Esophagus squamous epithelium (tissue), 5 donors: ENCODE measurements at regions not wholly inside any gene's neighbourhood (a gene's known extent, or its start where the extent isn't known, plus 50 kb on each side); places are given as distances from the start of the nearest gene placed in this dataset.

Experiments used
- DNase-seq: peaks from one replicate; lab custom pipeline; 2025; lab: John Stamatoyannopoulos, UW
- H3K27ac ChIP-seq, 4 donors: fragments of 200-600 bp; sonication (generic); one replicate each; pipeline ENCODE4 v1.5.1; 2016 to 2019; ENCODE audit warnings: mild to moderate bottlenecking in 1 of 4
- H3K27me3 ChIP-seq, 4 donors: fragments of 200-600 bp; sonication (generic); 1 replicate in 3 of 4; 2 replicates in 1 of 4; pipeline versions ENCODE4 v1.5.1 to v1.6.0; 2017 to 2021; ENCODE audit warnings: antibody characterized with exemption in 1 of 4
- H3K36me3 ChIP-seq, 3 donors: fragments of 200-600 bp; sonication (generic); one replicate each; pipeline ENCODE4 v1.5.1; 2016 to 2019
- H3K4me1 ChIP-seq, 3 donors: fragments of 200-600 bp; sonication (generic); one replicate each; pipeline ENCODE4 v1.5.1; 2017 to 2019
- H3K4me3 ChIP-seq, 4 donors: fragments of 200-600 bp; sonication (generic); 1 replicate in 3 of 4; 2 replicates in 1 of 4; pipeline ENCODE4 v1.5.1; 2016 to 2019; ENCODE audit warnings: mild to moderate bottlenecking in 2 of 4, moderate library complexity in 1 of 4
- H3K9me3 ChIP-seq, 3 donors: fragments of 200-600 bp; sonication (generic); one replicate each; pipeline ENCODE4 v1.5.1; 2016 to 2019
- CTCF ChIP-seq, 6 experiments: fragments of 450-650 bp in 4 of 6; fragments of 200-600 bp in 2 of 6; sonication (generic) in 2 of 6; IDR thresholded peaks; one replicate each; pipeline ENCODE4 v1.5.1; 2016 to 2019; ENCODE audit warnings: antibody characterized with exemption in 6 of 6, mild to moderate bottlenecking in 4 of 6, moderate library complexity in 4 of 6
- POLR2A ChIP-seq, 4 donors: fragments of 450-650 bp; IDR thresholded peaks; one replicate each; pipeline ENCODE4 v1.6.1; 2017; ENCODE audit warnings: antibody characterized with exemption in 4 of 4, mild to moderate bottlenecking in 4 of 4, moderate library complexity in 3 of 4
- WGBS, 2 donors: methylation state at CpG; one replicate each; pipeline ENCODE4 v1.1.5; 2018; 5-methylcytosine and 5-hydroxymethylcytosine counted together
- intact Hi-C: fragments of 100-400 bp; cut with DNase I; formaldehyde crosslinking; loops from one replicate; pipeline ENCODE4 v1.15.0; 2022
- donor health status: DM: yes; HTN: yes; CAD: no.

- Histone ChIP-seq H3K27me3 (no peaks in the 10 kb centered on the region), H3K27ac (no peak overlapping the region), H3K4me3 (no peak overlapping the region), H3K36me3 (no peaks in the 10 kb centered on the region), H3K4me1 (no peaks in the 10 kb centered on the region), H3K9me3 (no peaks in the 10 kb centered on the region)
- DNase-seq: no peak
- 42 to 69% methylated on average over 1 of the region's 1 CpG for WGBS, 2 donors
- intact Hi-C loops: no loop called here
- no peak for TF ChIP-seq POLR2A (IDR thresholded peaks at IDR 0.05)
- TF ChIP-seq CTCF (IDR thresholded peaks at IDR 0.05): no peak
These were observed 155.1 kb downstream of the MAT2B start for GRCh38 chr5:163660486-163660885.

GRCh38 chr5:163661360-163661759, 155.9 kb downstream of the MAT2B start:
- no peaks in the 10 kb centered on the region for H3K9me3 ChIP-seq
- WGBS, 2 donors: 60 to 80% methylated on average over 1 of the region's 1 CpG
- intact Hi-C loops: no loop called here
- no peaks in the 10 kb centered on the region for H3K4me1 ChIP-seq
- no peak overlapping the region for H3K27ac ChIP-seq
- no peak for TF ChIP-seq CTCF (IDR thresholded peaks at IDR 0.05)
- TF ChIP-seq POLR2A (IDR thresholded peaks at IDR 0.05): no peak
- no peak overlapping the region for H3K4me3 ChIP-seq
- no peaks in the 10 kb centered on the region for H3K36me3 ChIP-seq
- no peak for DNase-seq
- H3K27me3 ChIP-seq: no peaks in the 10 kb centered on the region

GRCh38 chr5:163670036-163670435, 164.6 kb downstream of the MAT2B start:
- no peak for DNase-seq
- Histone ChIP-seq H3K27ac (no peak overlapping the region), H3K4me1 (no peaks in the 10 kb centered on the region), H3K9me3 (no peaks in the 10 kb centered on the region), H3K27me3 (no peaks in the 10 kb centered on the region), H3K36me3 (no peaks in the 10 kb centered on the region), H3K4me3 (no peak overlapping the region)
- TF ChIP-seq POLR2A (IDR thresholded peaks at IDR 0.05): no peak
- TF ChIP-seq CTCF (IDR thresholded peaks at IDR 0.05): no peak
- intact Hi-C loops: no loop called here

- DNase-seq: no peak
- TF ChIP-seq CTCF (IDR thresholded peaks at IDR 0.05): no peak
- TF ChIP-seq POLR2A (IDR thresholded peaks at IDR 0.05): no peak
- Histone ChIP-seq H3K4me1 (no peaks in the 10 kb centered on the region), H3K9me3 (no peaks in the 10 kb centered on the region), H3K36me3 (no peaks in the 10 kb centered on the region), H3K4me3 (no peak overlapping the region), H3K27ac (no peak overlapping the region), H3K27me3 (no peaks in the 10 kb centered on the region)
- intact Hi-C loops: no loop called here
- WGBS, 2 donors: 74 to 88% methylated on average over 2 of the region's 2 CpGs
These were observed 171.7 kb downstream of the MAT2B start for GRCh38 chr5:163677092-163677491.

GRCh38 chr5:163682234-163682633, 176.8 kb downstream of the MAT2B start:
- Histone ChIP-seq H3K27ac (no peak overlapping the region), H3K9me3 (no peaks in the 10 kb centered on the region), H3K27me3 (no peaks in the 10 kb centered on the region), H3K4me3 (no peak overlapping the region), H3K36me3 (no peaks in the 10 kb centered on the region), H3K4me1 (no peaks in the 10 kb centered on the region)
- intact Hi-C loops: no loop called here
- no peak for TF ChIP-seq POLR2A (IDR thresholded peaks at IDR 0.05)
- TF ChIP-seq CTCF (IDR thresholded peaks at IDR 0.05): no peak
- WGBS, 2 donors: 8 to 30% methylated on average over 1 of the region's 1 CpG
- DNase-seq: no peak
